ENCODE measurements at regions not wholly inside any gene's neighbourhood (a gene's known extent, or its start where the extent isn't known, plus 50 kb on each side); places are given as distances from the start of the nearest gene placed in this dataset.

- 93% methylated on average over 5 of the region's 6 CpGs for WGBS (ENCODE audit: insufficient coverage)
- ATAC-seq (ENCODE audit: low read depth): no peak
- Histone ChIP-seq H3K4me2 (replicated peaks; ENCODE audit: low read depth, low read length, poor library complexity, severe bottlenecking) (no peak overlapping the region), H3K27ac (ENCODE audit: low read length in 2 of 2) (no peak overlapping the region), H2AFZ (ENCODE audit: insufficient read depth, low read depth, low read length, poor library complexity, severe bottlenecking) (no peak overlapping the region), H3K36me3 (replicated peaks in 1 of 2; ENCODE audit: control extremely low read depth in 1 of 2, control insufficient read depth in 1 of 2, extremely low read depth in 1 of 2, insufficient read depth in 2 of 2, low read length in 1 of 2) (no peaks in the 10 kb centered on the region), H3K27me3 (replicated peaks in 1 of 4; ENCODE audit: control extremely low read depth in 1 of 4, control insufficient read depth in 3 of 4, insufficient read depth in 4 of 4, low read length in 3 of 4) (no peaks in the 10 kb centered on the region), H3K79me2 (ENCODE audit: control insufficient read depth, insufficient read depth, low read length) (no peaks in the 10 kb centered on the region), H3K9ac (ENCODE audit: low read length) (no peak overlapping the region), H3K4me1 (ENCODE audit: control insufficient read depth in 2 of 2, insufficient read depth in 2 of 2, low read length in 2 of 2) (no peaks in the 10 kb centered on the region), H3K9me3 (ENCODE audit: control extremely low read depth in 1 of 3, control insufficient read depth in 2 of 3, insufficient read depth in 1 of 3, low read length in 2 of 3) (peaks cover 0 to 10% (median 0%) of the 10 kb centered on the region in 3 donors), H3K4me3 (ENCODE audit: control extremely low read depth in 1 of 5, extremely low read depth in 1 of 5, insufficient read depth in 1 of 5, low read depth in 2 of 5, low read length in 4 of 5) (no peak overlapping the region), H4K20me1 (ENCODE audit: control insufficient read depth, insufficient read depth, low read length, poor library complexity, severe bottlenecking) (no peaks in the 10 kb centered on the region)
- Mint-ChIP-seq H3K4me1 (no peaks in the 10 kb centered on the region), H3K4me3 (no peak overlapping the region), H3K27me3 (no peaks in the 10 kb centered on the region), H3K9me3 (ENCODE audit: insufficient read depth) (no peaks in the 10 kb centered on the region), H3K27ac (no peak overlapping the region)
- ChIA-PET CTCF (no interaction called here), POLR2A (no interaction called here)
- DNase-seq: no peak
- intact Hi-C loops (cut with micrococcal nuclease): no loop called here
- TF ChIP-seq CTCF (IDR thresholded peaks at IDR 0.05): no peak
- no peak for TF ChIP-seq EZH2 (IDR thresholded peaks at IDR 0.05; ENCODE audit: borderline replicate concordance, insufficient read depth, low read depth, low read length, poor library complexity, severe bottlenecking)
Measured at GRCh38 chr2:192828947-192829346, 634.2 kb upstream of the TMEFF2 start.

- Histone ChIP-seq H3K79me2 (ENCODE audit: control insufficient read depth, insufficient read depth, low read length) (no peaks in the 10 kb centered on the region), H3K27me3 (replicated peaks in 1 of 4; ENCODE audit: control extremely low read depth in 1 of 4, control insufficient read depth in 3 of 4, insufficient read depth in 4 of 4, low read length in 3 of 4) (no peaks in the 10 kb centered on the region), H3K9ac (ENCODE audit: low read length) (no peak overlapping the region), H4K20me1 (ENCODE audit: control insufficient read depth, insufficient read depth, low read length, poor library complexity, severe bottlenecking) (no peaks in the 10 kb centered on the region), H3K27ac (ENCODE audit: low read length in 2 of 2) (no peak overlapping the region), H2AFZ (ENCODE audit: insufficient read depth, low read depth, low read length, poor library complexity, severe bottlenecking) (no peak overlapping the region), H3K4me1 (ENCODE audit: control insufficient read depth in 2 of 2, insufficient read depth in 2 of 2, low read length in 2 of 2) (no peaks in the 10 kb centered on the region), H3K4me3 (ENCODE audit: control extremely low read depth in 1 of 5, extremely low read depth in 1 of 5, insufficient read depth in 1 of 5, low read depth in 2 of 5, low read length in 4 of 5) (no peak overlapping the region), H3K36me3 (replicated peaks in 1 of 2; ENCODE audit: control extremely low read depth in 1 of 2, control insufficient read depth in 1 of 2, extremely low read depth in 1 of 2, insufficient read depth in 2 of 2, low read length in 1 of 2) (no peaks in the 10 kb centered on the region), H3K9me3 (ENCODE audit: control extremely low read depth in 1 of 3, control insufficient read depth in 2 of 3, insufficient read depth in 1 of 3, low read length in 2 of 3) (peaks cover 0 to 10% (median 0%) of the 10 kb centered on the region in 3 donors), H3K4me2 (replicated peaks; ENCODE audit: low read depth, low read length, poor library complexity, severe bottlenecking) (no peak overlapping the region)
- WGBS (ENCODE audit: insufficient coverage): 87% methylated on average over 8 of the region's 8 CpGs
- TF ChIP-seq CTCF (IDR thresholded peaks at IDR 0.05) (no peak), EZH2 (IDR thresholded peaks at IDR 0.05; ENCODE audit: borderline replicate concordance, insufficient read depth, low read depth, low read length, poor library complexity, severe bottlenecking) (no peak)
- Mint-ChIP-seq H3K9me3 (ENCODE audit: insufficient read depth) (no peaks in the 10 kb centered on the region), H3K27me3 (no peaks in the 10 kb centered on the region), H3K4me1 (no peaks in the 10 kb centered on the region), H3K4me3 (no peak overlapping the region), H3K27ac (no peak overlapping the region)
- POLR2A ChIA-PET: no interaction called here
- DNase-seq (no peak), ATAC-seq (ENCODE audit: low read depth) (no peak)
- intact Hi-C loops (cut with micrococcal nuclease): no loop called here
- CTCF ChIA-PET: no interaction called here
Measured at GRCh38 chr2:192828175-192828574, 633.4 kb upstream of the TMEFF2 start.

Data from B cell (primary cell).